Coronary artery (tissue), 2 donors: ENCODE measurements at regions not wholly inside any gene's neighbourhood (a gene's known extent, or its start where the extent isn't known, plus 50 kb on each side); places are given as distances from the start of the nearest gene placed in this dataset.

Experiments
- DNase-seq: peaks from one replicate; pipeline ENCODE4 v3.0.0-alpha.2; 2017; ENCODE audit warnings: low spot score
- H3K27ac ChIP-seq, 2 donors: fragments of 200-600 bp; sonication (generic); one replicate each; pipeline ENCODE4 v1.5.1; 2016 to 2019
- H3K4me3 ChIP-seq: fragments of 200-600 bp; sonication (generic); 2 replicates; pipeline ENCODE4 v1.5.1; 2016; ENCODE audit warnings: mild to moderate bottlenecking, moderate library complexity
- TF ChIP-seq, protein P1 (sequence below): fragments of 200-600 bp; sonication (generic); IDR thresholded peaks from one replicate; pipeline ENCODE4 v1.5.1; 2019; ENCODE audit warnings: antibody characterized with exemption

DNA sequence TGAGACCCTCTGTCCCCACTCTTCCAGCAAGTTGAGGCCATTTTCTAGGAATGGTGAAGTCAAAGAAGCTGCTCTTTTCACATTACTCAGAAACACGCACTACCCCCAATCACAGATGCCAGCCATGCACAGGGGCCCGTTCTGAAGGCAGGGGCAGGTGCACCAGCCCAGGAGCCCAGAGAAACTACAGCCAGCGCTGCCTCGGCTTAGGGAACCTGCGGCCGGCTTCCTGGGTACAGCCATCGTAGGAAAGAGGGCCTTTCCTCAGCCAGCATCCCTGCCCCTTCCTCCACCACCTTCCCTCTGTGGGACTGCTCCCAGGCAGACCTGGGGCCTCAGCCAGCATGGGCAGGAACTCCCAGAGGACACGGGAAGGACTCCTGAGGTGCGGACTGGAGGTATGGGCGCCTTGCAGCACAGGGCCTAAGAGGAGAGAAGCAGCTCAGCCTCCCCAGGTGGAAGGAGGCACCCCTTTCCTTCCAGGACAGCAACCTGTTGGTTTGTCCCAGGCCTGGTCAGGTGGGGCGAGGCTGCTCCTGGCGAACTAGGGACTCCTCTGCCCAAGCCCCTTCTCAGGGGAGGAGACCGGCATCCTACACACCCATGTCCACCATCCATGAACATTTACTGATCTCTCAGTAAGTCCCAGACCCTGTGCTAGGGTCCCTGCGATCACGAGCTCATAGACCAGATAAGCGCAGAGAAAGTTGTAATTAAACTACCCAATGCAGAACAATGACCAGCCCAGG, 99.0 kb upstream of the ID2 start:
- no peak overlapping the region for H3K4me3 ChIP-seq
- DNase-seq: peak; percentile 68
- H3K27ac ChIP-seq: peak overlapping the region in 1 of 2 donors; percentile 35
- TF ChIP-seq, protein P1, sequence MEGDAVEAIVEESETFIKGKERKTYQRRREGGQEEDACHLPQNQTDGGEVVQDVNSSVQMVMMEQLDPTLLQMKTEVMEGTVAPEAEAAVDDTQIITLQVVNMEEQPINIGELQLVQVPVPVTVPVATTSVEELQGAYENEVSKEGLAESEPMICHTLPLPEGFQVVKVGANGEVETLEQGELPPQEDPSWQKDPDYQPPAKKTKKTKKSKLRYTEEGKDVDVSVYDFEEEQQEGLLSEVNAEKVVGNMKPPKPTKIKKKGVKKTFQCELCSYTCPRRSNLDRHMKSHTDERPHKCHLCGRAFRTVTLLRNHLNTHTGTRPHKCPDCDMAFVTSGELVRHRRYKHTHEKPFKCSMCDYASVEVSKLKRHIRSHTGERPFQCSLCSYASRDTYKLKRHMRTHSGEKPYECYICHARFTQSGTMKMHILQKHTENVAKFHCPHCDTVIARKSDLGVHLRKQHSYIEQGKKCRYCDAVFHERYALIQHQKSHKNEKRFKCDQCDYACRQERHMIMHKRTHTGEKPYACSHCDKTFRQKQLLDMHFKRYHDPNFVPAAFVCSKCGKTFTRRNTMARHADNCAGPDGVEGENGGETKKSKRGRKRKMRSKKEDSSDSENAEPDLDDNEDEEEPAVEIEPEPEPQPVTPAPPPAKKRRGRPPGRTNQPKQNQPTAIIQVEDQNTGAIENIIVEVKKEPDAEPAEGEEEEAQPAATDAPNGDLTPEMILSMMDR: no peak

DNA sequence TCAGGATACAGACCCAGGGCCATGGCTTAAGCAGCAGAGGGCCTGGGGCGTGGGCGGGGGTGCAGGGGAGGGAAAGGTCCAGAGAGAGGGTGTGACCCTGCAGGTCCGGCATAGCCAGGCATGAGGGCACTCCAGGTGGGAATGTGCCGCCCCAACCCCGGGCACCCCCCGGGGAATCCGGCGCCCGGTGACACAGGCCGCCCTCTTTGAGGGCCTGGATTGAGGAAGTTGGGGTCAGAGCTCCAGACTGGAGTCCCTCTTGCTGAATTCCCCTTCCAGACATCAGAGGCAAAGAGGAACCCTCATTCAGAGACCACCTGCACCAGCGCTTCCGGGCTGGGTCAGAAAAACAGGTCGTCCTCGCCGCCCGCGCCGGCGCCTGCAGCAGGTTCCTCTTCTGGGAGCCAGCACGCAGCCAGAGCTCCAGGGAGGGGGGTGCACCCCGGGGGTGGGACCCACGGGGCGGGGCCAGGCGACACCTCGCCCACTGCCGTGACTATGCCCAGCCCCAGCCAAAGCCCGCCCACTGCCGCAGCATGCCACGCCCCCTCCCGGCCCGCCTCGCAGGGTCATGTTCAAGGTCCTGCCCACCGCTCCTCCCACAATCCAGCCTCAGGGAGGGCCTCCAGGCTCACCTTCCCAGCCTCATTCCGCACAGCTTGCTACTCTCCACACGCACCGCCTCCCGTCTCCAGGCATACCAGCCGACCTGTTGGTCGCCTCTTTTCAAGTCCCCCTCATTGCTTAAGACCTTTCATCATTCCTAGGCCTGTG, 98.3 kb upstream of the ID2 start:
- peak overlapping the region in 1 of 2 donors; percentile 35 for H3K27ac ChIP-seq
- H3K4me3 ChIP-seq: peak overlapping the region; percentile 28
- peak; percentile 84 for DNase-seq
- TF ChIP-seq, protein P1: no peak

DNA sequence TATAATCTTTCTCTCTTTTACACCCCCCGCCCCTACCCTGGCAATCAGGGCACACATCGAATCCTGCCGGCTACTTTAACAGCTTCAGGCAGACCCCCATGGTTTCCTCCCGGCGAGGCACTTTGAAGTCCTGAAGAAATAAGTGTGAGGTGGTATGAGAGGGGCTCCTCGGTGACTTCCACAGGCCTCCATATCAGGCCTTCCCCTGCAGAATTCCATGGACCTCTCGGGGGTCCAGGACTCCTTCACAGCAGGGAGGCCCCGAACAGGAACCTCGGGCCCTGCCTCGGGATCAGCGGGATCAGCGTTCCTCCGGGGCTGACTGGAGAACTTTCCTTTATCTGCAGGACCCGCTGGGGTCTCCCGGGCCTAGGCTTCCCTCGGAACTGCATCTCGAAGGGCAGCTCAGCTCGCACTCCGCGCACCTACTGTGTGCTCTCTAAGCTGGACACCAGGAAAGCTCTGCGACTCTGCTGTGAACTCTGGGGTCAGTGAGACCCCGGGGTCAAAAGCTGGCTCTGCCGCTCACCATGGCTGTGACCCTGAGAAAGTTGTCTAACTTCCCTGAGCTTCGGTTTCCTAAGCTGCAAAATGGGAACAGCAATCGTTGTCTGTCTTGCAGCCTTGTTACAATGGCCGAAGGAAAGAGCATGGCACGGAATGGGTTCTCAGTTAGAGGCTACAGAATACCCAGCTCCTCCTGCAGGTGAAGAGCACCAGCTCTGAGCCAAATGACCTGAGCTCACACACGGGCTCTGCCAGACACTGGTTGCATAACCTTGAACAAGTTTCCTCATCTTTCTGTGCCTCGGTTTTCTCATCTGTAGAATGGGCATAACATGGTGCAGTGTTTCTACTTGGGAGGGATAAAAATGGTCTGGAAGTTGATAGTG, 97.4 kb upstream of the ID2 start:
- peak; percentile 68 for DNase-seq
- TF ChIP-seq, protein P1: no peak
- Histone ChIP-seq H3K4me3 (peak overlapping the region; percentile 28), H3K27ac (no peak overlapping the region)

DNA sequence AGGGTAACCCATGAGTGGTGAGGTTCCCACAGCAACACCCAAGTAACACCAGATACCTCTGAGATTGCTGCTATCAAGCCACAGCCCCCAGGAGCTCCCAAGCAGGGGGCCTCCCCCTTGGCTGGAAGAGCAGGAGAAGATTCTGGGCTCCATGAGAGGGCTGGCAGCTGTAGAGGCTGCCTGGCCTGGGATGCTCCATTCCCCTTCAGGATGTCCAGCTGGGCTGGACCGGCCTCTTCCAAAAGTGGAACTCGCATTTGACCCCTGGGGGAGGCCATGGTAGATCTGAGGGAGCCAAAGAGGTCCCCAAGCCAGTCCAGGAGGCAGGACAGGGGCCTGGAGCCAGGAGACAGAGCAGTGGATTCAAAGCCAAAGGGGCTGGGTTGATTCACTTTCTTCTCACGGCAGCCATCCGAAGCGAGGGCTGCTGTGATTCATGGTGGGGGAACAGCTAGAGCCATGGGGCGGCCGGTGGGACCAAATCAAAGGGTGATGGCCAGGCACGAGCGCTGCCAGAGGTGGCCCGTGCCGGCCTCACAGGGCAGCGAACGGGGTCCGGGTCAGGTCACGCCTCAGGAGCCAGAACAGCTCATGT, 95.3 kb upstream of the ID2 start:
- H3K27ac ChIP-seq: no peak overlapping the region
- H3K4me3 ChIP-seq: no peak overlapping the region
- no peak for DNase-seq
- TF ChIP-seq, protein P1: no peak

DNA sequence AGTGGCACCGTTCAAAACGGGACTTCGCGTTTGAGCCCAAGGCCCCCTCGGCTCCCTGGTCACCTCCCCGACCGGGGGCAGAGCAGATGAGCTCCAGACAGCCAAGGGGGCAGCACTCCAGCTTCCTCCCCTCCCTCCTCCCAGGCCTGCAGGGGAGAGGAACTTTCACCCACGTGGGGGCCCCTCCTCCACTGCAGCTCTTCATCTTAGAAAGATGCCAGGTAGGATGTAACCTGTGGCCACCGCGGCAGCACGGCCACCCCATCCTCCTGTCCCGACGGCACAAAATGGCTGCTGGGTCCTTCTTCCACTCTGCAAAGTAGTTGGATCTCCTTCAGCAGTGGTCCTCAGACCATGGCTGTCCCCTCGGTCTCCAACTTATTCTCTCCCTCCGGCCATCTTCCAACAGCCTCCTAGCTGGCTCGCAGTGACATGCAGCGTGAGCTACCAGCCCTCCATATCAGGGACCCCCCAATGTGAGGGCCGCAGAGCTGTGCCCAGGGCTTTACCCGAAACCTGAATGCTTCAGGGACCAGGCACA, 94.5 kb upstream of the ID2 start:
- Histone ChIP-seq H3K27ac (no peak overlapping the region), H3K4me3 (no peak overlapping the region)
- no peak for DNase-seq
- TF ChIP-seq, protein P1: no peak
